ENCODE measurements at regions not wholly inside any gene's neighbourhood (a gene's known extent, or its start where the extent isn't known, plus 50 kb on each side); places are given as distances from the start of the nearest gene placed in this dataset.

- TF ChIP-seq CTCF (IDR thresholded peaks at IDR 0.05; ENCODE audit: low read length) (no peak), EZH2phosphoT487 (IDR thresholded peaks at IDR 0.05; ENCODE audit: low read length) (no peak), EZH2 (optimal IDR thresholded peaks at IDR 0.05; ENCODE audit: low read depth, low read length) (no peak)
These were observed 895.7 kb downstream of the TBC1D22A start for GRCh38 chr22:47658182-47658581.

All from MM.1S (cell line).